Loucy (cell line): ENCODE measurements at regions not wholly inside any gene's neighbourhood (a gene's known extent, or its start where the extent isn't known, plus 50 kb on each side); places are given as distances from the start of the nearest gene placed in this dataset.

Experiments used
- CTCF ChIP-seq: fragments of 200-600 bp; sonication (generic); conservative IDR thresholded peaks from 2 replicates; pipeline ENCODE4 v1.5.1; 2014; ENCODE audit warnings: mild to moderate bottlenecking, antibody characterized with exemption, low read length
- EZH2phosphoT487 ChIP-seq: fragments of 200-600 bp; IDR thresholded peaks from 2 replicates; pipeline ENCODE4 v1.6.1; 2018; ENCODE audit warnings: antibody characterized with exemption, mild to moderate bottlenecking, moderate library complexity, borderline replicate concordance

DNA sequence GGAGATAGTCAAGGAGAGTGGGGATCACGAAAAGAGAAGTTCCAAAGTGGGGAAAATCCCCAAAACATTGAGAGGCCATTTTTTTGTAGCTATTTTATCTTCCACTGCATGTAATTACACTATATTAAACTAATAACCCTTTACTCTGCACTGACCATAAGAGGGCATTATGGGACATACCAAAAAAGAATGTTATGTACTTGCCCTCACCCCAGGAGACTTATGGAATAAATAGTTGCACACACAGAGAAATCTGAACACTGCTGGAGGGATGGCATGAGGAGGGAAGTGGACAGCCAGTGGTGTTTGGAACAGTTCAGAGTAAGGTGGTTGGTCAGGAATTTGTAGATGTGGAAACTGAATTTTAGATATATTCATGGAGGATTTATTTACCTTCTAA lies 422.9 kb downstream of the SNAPC1 start:
- TF ChIP-seq CTCF (no peak), EZH2phosphoT487 (no peak)
